Body of pancreas (tissue), 4 donors: ENCODE measurements at regions not wholly inside any gene's neighbourhood (a gene's known extent, or its start where the extent isn't known, plus 50 kb on each side); places are given as distances from the start of the nearest gene placed in this dataset.

Experiments used
- POLR2A ChIP-seq, 3 donors: fragments of 450-650 bp; IDR thresholded peaks; one replicate each; pipeline ENCODE4 v1.6.1; 2016; ENCODE audit warnings: antibody characterized with exemption in 3 of 3, mild to moderate bottlenecking in 2 of 3
- TF ChIP-seq, protein P1 (sequence below), 7 experiments: fragments of 450-650 bp in 4 of 7; fragments of 200-600 bp in 3 of 7; sonication (generic) in 3 of 7; IDR thresholded peaks; one replicate each; pipeline ENCODE4 v1.5.1; 2016 to 2019; ENCODE audit warnings: antibody characterized with exemption in 7 of 7

DNA sequence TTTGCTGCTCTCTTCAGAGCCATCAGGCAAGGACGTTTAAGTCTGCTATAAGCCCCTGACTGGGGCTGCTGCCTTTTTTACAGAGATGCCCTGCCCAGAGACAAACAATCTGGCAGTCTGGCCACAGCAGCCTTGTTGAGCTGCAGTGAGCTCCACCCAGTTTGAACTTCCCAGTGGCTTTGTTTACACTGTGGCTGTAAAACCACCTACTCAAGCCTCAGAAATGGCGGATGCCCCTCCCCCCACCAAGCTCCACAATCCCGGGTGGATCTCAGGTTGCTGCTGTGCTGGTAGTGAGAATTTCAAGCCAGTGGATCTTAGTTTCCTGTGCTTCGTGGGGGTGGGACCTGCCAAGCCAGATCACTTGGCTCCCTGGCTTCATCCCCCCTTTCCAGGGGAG lies 59.7 kb upstream of the SNCAIP start:
- TF ChIP-seq, protein P1, sequence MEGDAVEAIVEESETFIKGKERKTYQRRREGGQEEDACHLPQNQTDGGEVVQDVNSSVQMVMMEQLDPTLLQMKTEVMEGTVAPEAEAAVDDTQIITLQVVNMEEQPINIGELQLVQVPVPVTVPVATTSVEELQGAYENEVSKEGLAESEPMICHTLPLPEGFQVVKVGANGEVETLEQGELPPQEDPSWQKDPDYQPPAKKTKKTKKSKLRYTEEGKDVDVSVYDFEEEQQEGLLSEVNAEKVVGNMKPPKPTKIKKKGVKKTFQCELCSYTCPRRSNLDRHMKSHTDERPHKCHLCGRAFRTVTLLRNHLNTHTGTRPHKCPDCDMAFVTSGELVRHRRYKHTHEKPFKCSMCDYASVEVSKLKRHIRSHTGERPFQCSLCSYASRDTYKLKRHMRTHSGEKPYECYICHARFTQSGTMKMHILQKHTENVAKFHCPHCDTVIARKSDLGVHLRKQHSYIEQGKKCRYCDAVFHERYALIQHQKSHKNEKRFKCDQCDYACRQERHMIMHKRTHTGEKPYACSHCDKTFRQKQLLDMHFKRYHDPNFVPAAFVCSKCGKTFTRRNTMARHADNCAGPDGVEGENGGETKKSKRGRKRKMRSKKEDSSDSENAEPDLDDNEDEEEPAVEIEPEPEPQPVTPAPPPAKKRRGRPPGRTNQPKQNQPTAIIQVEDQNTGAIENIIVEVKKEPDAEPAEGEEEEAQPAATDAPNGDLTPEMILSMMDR (IDR thresholded peaks at IDR 0.05) = no peak
- TF ChIP-seq POLR2A (IDR thresholded peaks at IDR 0.05) = no peak
